Pancreas (tissue), 10 donors: ENCODE measurements at regions not wholly inside any gene's neighbourhood (a gene's known extent, or its start where the extent isn't known, plus 50 kb on each side); places are given as distances from the start of the nearest gene placed in this dataset.

ENCODE experiments used
- ATAC-seq, 4 donors: fragments of 200-7000 bp; cut with Tn5 transposase; one replicate each; pipeline versions ENCODE4 v1.8.0 to v1.9.1; 2020; ENCODE audit warnings: mild to moderate bottlenecking in 4 of 4, moderate library complexity in 4 of 4
- DNase-seq, 6 donors: peaks; one replicate each; pipeline ENCODE4 v3.0.0-alpha.2; 2020
- FAIRE-seq: peaks from 2 replicates; lab custom pipeline; 2012; peaks lifted over from hg19 to GRCh38; lab: Jason Lieb, UNC
- H3K27ac ChIP-seq, 4 donors: fragments of 200-600 bp; sonication (generic); 1 replicate in 3 of 4; 2 replicates in 1 of 4; pipeline versions ENCODE4 v1.5.0 to v1.8.0; 2020
- H3K27me3 ChIP-seq, 4 donors: fragments of 200-600 bp; one replicate each; pipeline ENCODE4 v1.8.0; 2021
- H3K36me3 ChIP-seq, 3 donors: fragments of 200-600 bp; sonication (generic) in 1 of 3; one replicate each; pipeline versions ENCODE4 v1.5.0 to v1.8.0; 2020 to 2021
- H3K4me1 ChIP-seq, 3 donors: fragments of 200-600 bp; one replicate each; pipeline ENCODE4 v1.8.0; 2021
- H3K4me3 ChIP-seq, 4 donors: fragments of 200-600 bp; sonication (generic) in 2 of 4; one replicate each; pipeline versions ENCODE4 v1.5.0 to v1.8.0; 2020 to 2021
- H3K9me3 ChIP-seq, 4 donors: fragments of 200-600 bp; one replicate each; pipeline ENCODE4 v1.8.0; 2021
- CTCF ChIP-seq, 4 donors: fragments of 200-600 bp; sonication (generic) in 3 of 4; IDR thresholded peaks; one replicate each; pipeline versions ENCODE4 v1.5.0 to v1.8.0; 2021; ENCODE audit warnings: antibody characterized with exemption in 4 of 4
- WGBS, 2 donors: extraction: QIAGEN DNeasy Blood & Tissue Kit; methylation state at CpG; one replicate each; pipeline ENCODE4 v1.1.7; 2013; 5-methylcytosine and 5-hydroxymethylcytosine counted together
- intact Hi-C, 3 donors: fragments of 100-400 bp; cut with DNase I; formaldehyde crosslinking; loops; one replicate each; pipeline versions ENCODE4 v1.11.1 to v1.14.2; 2022
- donor health status: healthy with polysubstance abuse.
- donor health status: DM: no; HTN: no; CAD: no; lungs with moderate emphysema.
- donor health status: DM: no; HTN: no; CAD: no.
- donor health status: control.
- donor health status: control.
- donor health status: Bipolar disorder and iron deficiency.
- donor health status: DM: yes; HTN: yes; CAD: no.
- donor health status: DM: no; HTN: no; CAD: no.
- donor health status: DM: no; HTN: no; CAD: no.
- donor health status: DM: yes; HTN: yes; CAD: no.

- WGBS, 2 donors = 85 to 86% methylated on average over 8 of the region's 8 CpGs
- H3K27ac ChIP-seq = no peak overlapping the region
- TF ChIP-seq CTCF (IDR thresholded peaks at IDR 0.05) = no peak
- no peaks in the 10 kb centered on the region for H3K27me3 ChIP-seq
- ATAC-seq (no peak), DNase-seq (no peak), FAIRE-seq (no peak)
- no peaks in the 10 kb centered on the region for H3K36me3 ChIP-seq
- H3K4me1 ChIP-seq = peaks cover 6 to 9% (median 7%) of the 10 kb centered on the region in 3 donors
- no peaks in the 10 kb centered on the region for H3K9me3 ChIP-seq
- no peak overlapping the region for H3K4me3 ChIP-seq
- intact Hi-C loops = no loop called here
These were observed 125.9 kb downstream of the GPCPD1 start for GRCh38 chr20:5484926-5485325.

DNA sequence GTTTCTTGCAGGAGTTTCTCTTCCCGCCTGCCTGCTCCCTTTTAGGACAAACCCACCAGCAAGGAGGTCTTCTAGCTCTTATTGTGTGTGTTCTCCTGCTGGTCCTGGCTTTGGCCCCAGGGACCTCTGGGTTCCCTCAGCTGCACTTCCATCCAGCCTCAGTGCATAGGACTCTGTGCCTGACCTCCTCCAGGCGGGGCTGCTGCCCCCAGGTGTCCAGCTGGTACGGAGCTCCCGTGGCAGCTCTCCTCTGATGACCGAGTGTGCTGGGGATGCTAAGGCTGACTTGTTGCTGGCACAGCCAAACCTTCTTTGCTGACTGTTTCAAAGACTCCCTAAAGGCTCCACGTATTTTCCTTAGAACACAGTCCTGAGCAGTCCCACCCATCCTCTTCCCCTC, 126.5 kb downstream of the GPCPD1 start:
- no peaks in the 10 kb centered on the region for H3K36me3 ChIP-seq
- no peak for FAIRE-seq
- 76 to 85% methylated on average over 6 of the region's 6 CpGs for WGBS, 2 donors

DNA sequence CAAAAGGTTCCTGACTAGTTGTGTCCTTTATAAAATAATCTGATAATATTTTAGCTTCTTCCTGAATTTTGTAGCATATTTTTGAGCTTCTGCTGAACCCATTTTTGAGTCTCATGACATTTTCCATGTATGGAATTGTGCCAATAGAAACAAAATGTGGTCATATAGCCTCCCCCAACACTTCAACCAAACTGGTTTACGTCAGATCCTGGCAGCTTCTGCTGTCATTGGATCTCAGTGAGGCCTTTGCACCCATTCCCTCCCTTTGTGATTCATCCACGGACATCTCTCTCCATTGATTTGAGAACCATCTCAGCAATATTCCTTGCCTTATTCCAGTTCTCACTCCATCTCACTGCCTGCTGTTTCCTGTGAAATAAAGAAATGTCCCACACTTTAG, 128.0 kb downstream of the GPCPD1 start:
- WGBS, 2 donors = 70 to 79% methylated on average over 2 of the region's 2 CpGs
- ATAC-seq = no peak
- peaks cover 6 to 9% (median 7%) of the 10 kb centered on the region in 3 donors for H3K4me1 ChIP-seq
- no peak overlapping the region for H3K27ac ChIP-seq
- H3K9me3 ChIP-seq = no peaks in the 10 kb centered on the region
- no peak for TF ChIP-seq CTCF (IDR thresholded peaks at IDR 0.05)
- DNase-seq = no peak
- intact Hi-C loops = no loop called here
- H3K4me3 ChIP-seq = no peak overlapping the region
- FAIRE-seq = no peak
- H3K27me3 ChIP-seq = no peaks in the 10 kb centered on the region
- no peaks in the 10 kb centered on the region for H3K36me3 ChIP-seq

More for the DNA sequence above, 126.5 kb downstream of the GPCPD1 start:
- Histone ChIP-seq H3K4me1 (peaks cover 6 to 9% (median 7%) of the 10 kb centered on the region in 3 donors), H3K4me3 (no peak overlapping the region), H3K27ac (no peak overlapping the region), H3K9me3 (no peaks in the 10 kb centered on the region), H3K27me3 (no peaks in the 10 kb centered on the region)
- ATAC-seq (no peak), DNase-seq (no peak)
- intact Hi-C loops = no loop called here
- TF ChIP-seq CTCF (IDR thresholded peaks at IDR 0.05) = no peak

- peak overlapping the region in 2 of 4 donors; percentile 10 to 30 for H3K27ac ChIP-seq
- ATAC-seq (peak; percentile 79 to 91 (median 86)), DNase-seq (peak in 3 of 6 donors; percentile 27 to 43 (median 42))
These were observed 128.9 kb downstream of the GPCPD1 start for GRCh38 chr20:5481872-5482271.

More at GRCh38 chr20:5481872-5482271, 128.9 kb downstream of the GPCPD1 start:
- Histone ChIP-seq H3K4me1 (peaks cover 6 to 9% (median 7%) of the 10 kb centered on the region in 3 donors), H3K4me3 (no peak overlapping the region), H3K27me3 (no peaks in the 10 kb centered on the region), H3K9me3 (no peaks in the 10 kb centered on the region), H3K36me3 (no peaks in the 10 kb centered on the region)
- TF ChIP-seq CTCF (IDR thresholded peaks at IDR 0.05) = no peak
- intact Hi-C loops = no loop called here
- 37 to 39% methylated on average over 4 of the region's 4 CpGs for WGBS, 2 donors
- FAIRE-seq = no peak
